Naive thymus-derived CD4-positive, alpha-beta T cell (primary cell): ENCODE measurements at regions not wholly inside any gene's neighbourhood (a gene's known extent, or its start where the extent isn't known, plus 50 kb on each side); places are given as distances from the start of the nearest gene placed in this dataset.

Source experiments
- ATAC-seq: fragments of 150-1000 bp; cut with Tn5 transposase; 2 replicates; pipeline ENCODE4 v1.10.0; 2021; ENCODE audit warnings: mild to moderate bottlenecking, moderate library complexity
- CTCF ChIA-PET: fragments of 350-600 bp; sonication (Branson Sonifier 250); formaldehyde crosslinking; loops from one replicate; lab custom pipeline; 2021; ENCODE audit warnings: antibody characterized with exemption; lab: Charles Lee
- POLR2A ChIA-PET: fragments of 350-600 bp; sonication (Branson Sonifier 250); formaldehyde crosslinking; loops from one replicate; lab custom pipeline; 2021; ENCODE audit warnings: antibody characterized with exemption, inconsistent platforms; lab: Charles Lee
- DNase-seq, 9 donors: peaks; one replicate each; pipeline versions ENCODE4 v3.0.0 to v3.0.0-alpha.2; 2020 to 2022; ENCODE audit warnings: mixed read lengths in 1 of 9
- H3K27ac ChIP-seq: one replicate; pipeline ENCODE4 v1.7.0; 2013; ENCODE audit warnings: mild to moderate bottlenecking, low read depth, low read length, moderate library complexity
- H3K27me3 ChIP-seq, 2 donors: one replicate each; pipeline ENCODE4 v1.7.0; 2013; ENCODE audit warnings: low read length in 2 of 2, mild to moderate bottlenecking in 2 of 2, moderate library complexity in 2 of 2; ENCODE audit not compliant: control insufficient read depth in 2 of 2, insufficient read depth in 2 of 2
- H3K36me3 ChIP-seq, 3 experiments: 1 replicate in 2 of 3; 2 replicates in 1 of 3; pipeline ENCODE4 v1.7.0; 2013; ENCODE audit warnings: low read length in 3 of 3, mild to moderate bottlenecking in 3 of 3, moderate library complexity in 1 of 3; ENCODE audit not compliant: insufficient read depth in 3 of 3, control insufficient read depth in 2 of 3
- H3K4me1 ChIP-seq, 2 donors: one replicate each; pipeline ENCODE4 v1.7.0; 2013; ENCODE audit warnings: low read length in 2 of 2, mild to moderate bottlenecking in 2 of 2, moderate library complexity in 1 of 2; ENCODE audit not compliant: control insufficient read depth in 2 of 2, insufficient read depth in 2 of 2
- H3K4me3 ChIP-seq: 2 replicates; pipeline ENCODE4 v1.7.0; 2013; ENCODE audit warnings: mild to moderate bottlenecking, low read length
- H3K9me3 ChIP-seq, 3 experiments: 1 replicate in 2 of 3; 2 replicates in 1 of 3; pipeline ENCODE4 v1.7.0; 2013; ENCODE audit warnings: low read length in 3 of 3; ENCODE audit not compliant: control insufficient read depth in 2 of 3
- H3K27ac Mint-ChIP-seq, 9 donors: one replicate each; pipeline ENCODE4 v1.8.0; 2020 to 2022; ENCODE audit warnings: mixed read lengths in 9 of 9, mild to moderate bottlenecking in 8 of 9, moderate library complexity in 5 of 9, inconsistent platforms in 2 of 9
- H3K27me3 Mint-ChIP-seq, 5 donors: one replicate each; pipeline ENCODE4 v1.8.0; 2021 to 2022; ENCODE audit warnings: mixed read lengths in 5 of 5, mild to moderate bottlenecking in 1 of 5
- H3K36me3 Mint-ChIP-seq, 5 donors: one replicate each; pipeline ENCODE4 v1.8.0; 2020 to 2022; ENCODE audit warnings: mixed read lengths in 5 of 5, mild to moderate bottlenecking in 3 of 5, inconsistent platforms in 1 of 5
- H3K4me1 Mint-ChIP-seq, 7 donors: one replicate each; pipeline ENCODE4 v1.8.0; 2020 to 2022; ENCODE audit warnings: mixed read lengths in 7 of 7, mild to moderate bottlenecking in 3 of 7, inconsistent platforms in 1 of 7
- H3K4me3 Mint-ChIP-seq, 10 donors: one replicate each; pipeline ENCODE4 v1.8.0; 2020 to 2022; ENCODE audit warnings: mild to moderate bottlenecking in 10 of 10, mixed read lengths in 10 of 10, moderate library complexity in 6 of 10, inconsistent platforms in 2 of 10
- H3K9me3 Mint-ChIP-seq, 11 donors: one replicate each; pipeline ENCODE4 v1.8.0; 2020 to 2022; ENCODE audit warnings: mixed read lengths in 11 of 11, mild to moderate bottlenecking in 4 of 11, inconsistent platforms in 1 of 11, moderate library complexity in 1 of 11
- intact Hi-C, 2 donors: fragments of 100-400 bp; cut with micrococcal nuclease; formaldehyde crosslinking; loops; one replicate each; pipeline ENCODE4 v1.15.1; 2023

DNA sequence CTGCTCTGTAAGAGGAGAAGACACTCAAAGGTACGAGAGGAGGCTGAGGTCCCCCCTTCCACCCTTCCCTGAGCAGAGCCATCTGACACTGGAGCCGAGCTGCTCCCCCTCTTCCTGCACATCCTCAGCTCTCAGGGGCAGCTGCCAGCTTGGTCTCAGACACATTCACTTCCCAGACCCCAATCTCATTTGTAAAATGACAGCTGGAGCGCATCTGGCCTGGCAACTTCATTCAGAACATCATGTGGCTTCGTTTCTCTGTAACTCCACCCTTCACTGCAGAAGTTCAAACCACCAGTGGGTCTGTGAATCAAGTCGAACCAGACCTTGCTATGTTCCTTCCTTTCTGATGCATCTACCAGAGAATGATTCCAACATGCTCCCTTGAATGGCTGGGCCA, 145.6 kb upstream of the CDH4 start:
- ChIA-PET CTCF (no interaction called here), POLR2A (no interaction called here)
- Histone ChIP-seq H3K27me3 (no peaks in the 10 kb centered on the region), H3K36me3 (no peaks in the 10 kb centered on the region), H3K27ac (no peak overlapping the region), H3K9me3 (no peaks in the 10 kb centered on the region), H3K4me3 (no peak overlapping the region), H3K4me1 (no peaks in the 10 kb centered on the region)
- Mint-ChIP-seq H3K9me3 (peaks cover 0 to 3% (median 0%) of the 10 kb centered on the region in 11 donors), H3K4me1 (peaks cover 0 to 5% (median 0%) of the 10 kb centered on the region in 7 donors), H3K4me3 (no peak overlapping the region), H3K27me3 (peaks cover 0 to 24% (median 7%) of the 10 kb centered on the region in 5 donors), H3K27ac (no peak overlapping the region), H3K36me3 (no peaks in the 10 kb centered on the region)
- intact Hi-C loops: no loop called here
- DNase-seq (no peak), ATAC-seq (no peak)

GRCh38 chr20:61109221-61109805, 142.7 kb upstream of the CDH4 start:
- no peak overlapping the region for H3K27ac Mint-ChIP-seq
- DNase-seq (no peak), ATAC-seq (no peak)
- no peaks in the 10 kb centered on the region for H3K4me1 ChIP-seq
- H3K4me1 Mint-ChIP-seq: no peaks in the 10 kb centered on the region
- H3K9me3 ChIP-seq: no peaks in the 10 kb centered on the region
- intact Hi-C loops: no loop called here
- H3K4me3 ChIP-seq: no peak overlapping the region
- no peak overlapping the region for H3K4me3 Mint-ChIP-seq
- H3K27me3 ChIP-seq: no peaks in the 10 kb centered on the region
- no peaks in the 10 kb centered on the region for H3K36me3 ChIP-seq
- peaks cover 0 to 3% (median 0%) of the 10 kb centered on the region in 11 donors for H3K9me3 Mint-ChIP-seq
- CTCF ChIA-PET: no interaction called here
- peaks cover 0 to 25% (median 7%) of the 10 kb centered on the region in 5 donors for H3K27me3 Mint-ChIP-seq
- no peaks in the 10 kb centered on the region for H3K36me3 Mint-ChIP-seq
- H3K27ac ChIP-seq: no peak overlapping the region
- POLR2A ChIA-PET: no interaction called here

DNA sequence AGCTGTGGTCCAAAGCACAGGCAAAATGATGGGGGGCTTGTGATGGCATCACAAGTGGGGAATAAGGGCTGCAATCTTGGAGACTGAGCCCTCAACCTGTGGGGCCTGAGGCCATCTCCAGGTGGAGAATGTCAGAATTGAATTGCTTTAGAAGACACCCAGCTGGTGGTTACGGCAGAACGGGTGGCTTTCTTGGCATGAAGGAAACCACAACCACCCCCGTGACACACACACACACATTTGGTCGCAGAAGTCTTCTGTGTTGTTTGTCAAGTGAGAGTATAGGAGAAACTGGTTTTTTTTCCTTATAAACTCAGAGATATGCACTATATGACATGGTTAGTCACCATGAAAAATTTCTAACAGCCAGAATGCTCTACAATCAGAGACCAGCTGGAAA, 139.5 kb upstream of the CDH4 start:
- Mint-ChIP-seq H3K4me1 (no peaks in the 10 kb centered on the region), H3K27me3 (peaks cover 0 to 17% (median 6%) of the 10 kb centered on the region in 5 donors), H3K4me3 (no peak overlapping the region), H3K27ac (no peak overlapping the region), H3K9me3 (no peaks in the 10 kb centered on the region), H3K36me3 (no peaks in the 10 kb centered on the region)
- DNase-seq (no peak), ATAC-seq (no peak)
- no peaks in the 10 kb centered on the region for H3K27me3 ChIP-seq
- intact Hi-C loops: no loop called here
- ChIA-PET CTCF (no interaction called here), POLR2A (no interaction called here)
- no peaks in the 10 kb centered on the region for H3K4me1 ChIP-seq
- no peaks in the 10 kb centered on the region for H3K36me3 ChIP-seq
- H3K27ac ChIP-seq: no peak overlapping the region
- H3K4me3 ChIP-seq: no peak overlapping the region
- H3K9me3 ChIP-seq: no peaks in the 10 kb centered on the region

- no peak overlapping the region for H3K27ac Mint-ChIP-seq
- H3K4me3 ChIP-seq: no peak overlapping the region
- DNase-seq (no peak), ATAC-seq (no peak)
- H3K27me3 Mint-ChIP-seq: peaks cover 0 to 17% (median 6%) of the 10 kb centered on the region in 5 donors
- H3K4me1 Mint-ChIP-seq: no peaks in the 10 kb centered on the region
- H3K27ac ChIP-seq: no peak overlapping the region
- no peak overlapping the region for H3K4me3 Mint-ChIP-seq
- ChIA-PET CTCF (no interaction called here), POLR2A (interaction anchor here (0.6 kb wide), 1 partner anchor 10 kb away, joined by 3 read pairs; no protein-coding TSS in a partner anchor)
- no peaks in the 10 kb centered on the region for H3K9me3 Mint-ChIP-seq
- H3K27me3 ChIP-seq: no peaks in the 10 kb centered on the region
- H3K4me1 ChIP-seq: no peaks in the 10 kb centered on the region
- H3K36me3 Mint-ChIP-seq: no peaks in the 10 kb centered on the region
- no peaks in the 10 kb centered on the region for H3K36me3 ChIP-seq
- intact Hi-C loops: no loop called here
- H3K9me3 ChIP-seq: no peaks in the 10 kb centered on the region
Observed at GRCh38 chr20:61113731-61114130, 138.3 kb upstream of the CDH4 start.

DNA sequence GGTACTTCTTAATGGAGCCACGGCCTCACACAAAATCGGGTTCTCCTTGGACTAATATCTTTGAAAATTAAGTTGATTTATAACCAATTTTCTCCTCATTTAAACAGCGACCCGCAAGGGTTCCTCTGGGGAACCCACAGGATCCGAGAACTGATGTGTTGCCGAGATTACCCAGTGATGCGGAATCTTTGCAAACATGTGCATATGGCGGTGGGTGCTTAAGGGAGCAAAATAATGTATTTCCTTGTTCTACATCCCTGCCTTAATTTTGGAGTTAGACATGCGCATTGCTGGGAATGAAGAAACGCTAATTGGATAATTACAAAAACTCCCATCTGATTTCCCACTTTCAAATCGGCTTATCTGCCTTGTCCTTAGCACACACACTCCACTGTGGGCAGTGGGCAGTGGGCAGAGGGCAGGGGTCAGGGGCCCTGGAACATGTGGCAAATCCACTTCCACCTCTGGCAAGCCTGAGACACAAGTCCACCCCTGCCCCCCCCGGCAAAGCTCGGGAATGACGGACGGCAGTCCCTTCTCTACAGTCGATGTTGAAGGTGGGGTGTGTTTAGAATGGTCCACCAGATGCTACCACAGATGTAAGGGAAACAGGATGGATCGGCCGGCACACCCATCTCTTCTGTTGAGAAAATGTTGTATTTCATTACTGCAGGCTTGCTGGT, 137.4 kb upstream of the CDH4 start:
- Histone ChIP-seq H3K9me3 (no peaks in the 10 kb centered on the region), H3K4me1 (no peaks in the 10 kb centered on the region), H3K4me3 (no peak overlapping the region), H3K27ac (no peak overlapping the region), H3K27me3 (no peaks in the 10 kb centered on the region), H3K36me3 (no peaks in the 10 kb centered on the region)
- H3K27me3 Mint-ChIP-seq: peaks cover 0 to 17% (median 5%) of the 10 kb centered on the region in 5 donors
- intact Hi-C loops: no loop called here
- H3K4me3 Mint-ChIP-seq: no peak overlapping the region
- POLR2A ChIA-PET: interaction anchor here (0.6 kb wide), 1 partner anchor 9 kb away, joined by 3 read pairs; no protein-coding TSS in a partner anchor
- no peak for ATAC-seq
- no peaks in the 10 kb centered on the region for H3K9me3 Mint-ChIP-seq
- CTCF ChIA-PET: no interaction called here
- H3K36me3 Mint-ChIP-seq: no peaks in the 10 kb centered on the region
- no peak overlapping the region for H3K27ac Mint-ChIP-seq
- DNase-seq: no peak
- no peaks in the 10 kb centered on the region for H3K4me1 Mint-ChIP-seq

- Histone ChIP-seq H3K36me3 (no peaks in the 10 kb centered on the region), H3K4me1 (no peaks in the 10 kb centered on the region), H3K9me3 (no peaks in the 10 kb centered on the region), H3K27ac (no peak overlapping the region), H3K4me3 (no peak overlapping the region), H3K27me3 (no peaks in the 10 kb centered on the region)
- Mint-ChIP-seq H3K4me1 (peaks cover 0 to 2% (median 2%) of the 10 kb centered on the region in 7 donors), H3K27me3 (peaks cover 0 to 13% (median 5%) of the 10 kb centered on the region in 5 donors), H3K9me3 (no peaks in the 10 kb centered on the region), H3K4me3 (no peak overlapping the region), H3K27ac (no peak overlapping the region), H3K36me3 (no peaks in the 10 kb centered on the region)
- no peak for DNase-seq
- ChIA-PET POLR2A (no interaction called here), CTCF (no interaction called here)
- intact Hi-C loops: no loop called here
- ATAC-seq: no peak
Observed at GRCh38 chr20:61115364-61116065, 136.5 kb upstream of the CDH4 start.
